CD8-positive, alpha-beta memory T cell (primary cell): ENCODE measurements at regions not wholly inside any gene's neighbourhood (a gene's known extent, or its start where the extent isn't known, plus 50 kb on each side); places are given as distances from the start of the nearest gene placed in this dataset.

ENCODE experiments used
- CTCF ChIA-PET: fragments of 350-600 bp; sonication (Branson Sonifier 250); formaldehyde crosslinking; loops from one replicate; lab custom pipeline; 2021; ENCODE audit warnings: antibody characterized with exemption; lab: Charles Lee
- POLR2A ChIA-PET: fragments of 350-600 bp; sonication (Branson Sonifier 250); formaldehyde crosslinking; loops from one replicate; lab custom pipeline; 2021; ENCODE audit warnings: antibody characterized with exemption; lab: Charles Lee
- DNase-seq, 5 donors: peaks; one replicate each; pipeline versions ENCODE4 v3.0.0 to v3.0.0-alpha.2; 2020 to 2022; ENCODE audit warnings: mixed read lengths in 1 of 5
- H3K27ac ChIP-seq: one replicate; pipeline ENCODE4 v1.7.0; 2013; ENCODE audit warnings: low read depth, mild to moderate bottlenecking, low read length, moderate library complexity
- H3K27me3 ChIP-seq: 2 replicates; pipeline ENCODE4 v1.7.0; 2013; ENCODE audit warnings: low read length, mild to moderate bottlenecking; ENCODE audit not compliant: insufficient read depth, poor library complexity, severe bottlenecking
- H3K36me3 ChIP-seq: 2 replicates; pipeline ENCODE4 v1.7.0; 2013; ENCODE audit warnings: mild to moderate bottlenecking, low read length, moderate library complexity; ENCODE audit not compliant: insufficient read depth
- H3K4me1 ChIP-seq: 2 replicates; pipeline ENCODE4 v1.7.0; 2013; ENCODE audit warnings: mild to moderate bottlenecking, low read length, moderate library complexity; ENCODE audit not compliant: insufficient read depth
- H3K4me3 ChIP-seq: 2 replicates; pipeline ENCODE4 v1.7.0; 2013; ENCODE audit warnings: mild to moderate bottlenecking, low read length
- H3K9me3 ChIP-seq: 2 replicates; pipeline ENCODE4 v1.7.0; 2013; ENCODE audit warnings: mild to moderate bottlenecking, low read length
- H3K27ac Mint-ChIP-seq, 8 donors: one replicate each; pipeline ENCODE4 v1.8.0; 2020 to 2021; ENCODE audit warnings: mixed read lengths in 8 of 8, mild to moderate bottlenecking in 6 of 8, inconsistent platforms in 3 of 8, moderate library complexity in 3 of 8
- H3K27me3 Mint-ChIP-seq, 2 donors: one replicate each; pipeline ENCODE4 v1.8.0; 2020 to 2021; ENCODE audit warnings: mixed read lengths in 2 of 2, mild to moderate bottlenecking in 1 of 2, moderate library complexity in 1 of 2
- H3K36me3 Mint-ChIP-seq, 3 donors: one replicate each; pipeline ENCODE4 v1.8.0; 2020 to 2021; ENCODE audit warnings: mixed read lengths in 3 of 3, inconsistent platforms in 1 of 3, mild to moderate bottlenecking in 1 of 3
- H3K4me1 Mint-ChIP-seq, 3 donors: one replicate each; pipeline ENCODE4 v1.8.0; 2020 to 2021; ENCODE audit warnings: mixed read lengths in 3 of 3, inconsistent platforms in 1 of 3, mild to moderate bottlenecking in 1 of 3
- H3K4me3 Mint-ChIP-seq, 7 donors: one replicate each; pipeline ENCODE4 v1.8.0; 2020 to 2021; ENCODE audit warnings: mixed read lengths in 7 of 7, mild to moderate bottlenecking in 6 of 7, moderate library complexity in 4 of 7, inconsistent platforms in 2 of 7
- H3K9me3 Mint-ChIP-seq, 5 donors: one replicate each; pipeline ENCODE4 v1.8.0; 2020 to 2022; ENCODE audit warnings: mixed read lengths in 5 of 5, mild to moderate bottlenecking in 3 of 5, moderate library complexity in 2 of 5, inconsistent platforms in 1 of 5

GRCh38 chr15:31511707-31512310 lies 185.2 kb downstream of the KLF13 start:
- ChIA-PET POLR2A (no interaction called here), CTCF (no interaction called here)
- H3K4me3 Mint-ChIP-seq, result peak overlapping the region in 5 of 7 donors; percentile 15 to 56 (median 39)
- H3K27ac ChIP-seq, result no peak overlapping the region
- no peaks in the 10 kb centered on the region for H3K27me3 ChIP-seq
- no peaks in the 10 kb centered on the region for H3K9me3 Mint-ChIP-seq
- H3K27ac Mint-ChIP-seq, result peak overlapping the region in 2 of 8 donors; percentile 59 to 62
- no peaks in the 10 kb centered on the region for H3K36me3 Mint-ChIP-seq
- H3K27me3 Mint-ChIP-seq, result peaks cover 6 to 7% of the 10 kb centered on the region in 2 donors
- H3K36me3 ChIP-seq, result no peaks in the 10 kb centered on the region
- H3K9me3 ChIP-seq, result no peaks in the 10 kb centered on the region
- DNase-seq, result peak in 4 of 5 donors; percentile 27 to 67 (median 44)
- peaks cover 15 to 24% (median 19%) of the 10 kb centered on the region in 3 donors for H3K4me1 Mint-ChIP-seq
- no peak overlapping the region for H3K4me3 ChIP-seq
- H3K4me1 ChIP-seq, result peaks cover 11% of the 10 kb centered on the region

GRCh38 chr15:31513178-31513577 lies 186.5 kb downstream of the KLF13 start:
- H3K27me3 Mint-ChIP-seq, result peaks cover 11 to 14% of the 10 kb centered on the region in 2 donors
- POLR2A ChIA-PET, result no interaction called here

GRCh38 chr15:31516440-31516839 lies 189.8 kb downstream of the KLF13 start:
- POLR2A ChIA-PET, result no interaction called here
- no peak overlapping the region for H3K4me3 ChIP-seq
- no peaks in the 10 kb centered on the region for H3K27me3 ChIP-seq
- Mint-ChIP-seq H3K27me3 (peaks cover 16 to 17% of the 10 kb centered on the region in 2 donors), H3K36me3 (no peaks in the 10 kb centered on the region), H3K27ac (no peak overlapping the region), H3K9me3 (no peaks in the 10 kb centered on the region), H3K4me1 (peaks cover 15 to 18% (median 17%) of the 10 kb centered on the region in 3 donors), H3K4me3 (no peak overlapping the region)
- H3K36me3 ChIP-seq, result no peaks in the 10 kb centered on the region
- no peak for DNase-seq
- H3K4me1 ChIP-seq, result peaks cover 11% of the 10 kb centered on the region
- CTCF ChIA-PET, result no interaction called here
- no peaks in the 10 kb centered on the region for H3K9me3 ChIP-seq
- no peak overlapping the region for H3K27ac ChIP-seq

More at GRCh38 chr15:31513178-31513577, 186.5 kb downstream of the KLF13 start:
- DNase-seq, result no peak
- H3K36me3 ChIP-seq, result no peaks in the 10 kb centered on the region
- Mint-ChIP-seq H3K4me3 (peak overlapping the region in 1 of 7 donors; percentile 1), H3K9me3 (no peaks in the 10 kb centered on the region), H3K4me1 (peaks cover 15 to 18% (median 17%) of the 10 kb centered on the region in 3 donors), H3K36me3 (no peaks in the 10 kb centered on the region), H3K27ac (peak overlapping the region in 1 of 8 donors; percentile 78)
- peaks cover 11% of the 10 kb centered on the region for H3K4me1 ChIP-seq
- H3K27me3 ChIP-seq, result no peaks in the 10 kb centered on the region
- CTCF ChIA-PET, result no interaction called here
- no peaks in the 10 kb centered on the region for H3K9me3 ChIP-seq
- no peak overlapping the region for H3K4me3 ChIP-seq
- H3K27ac ChIP-seq, result no peak overlapping the region

- Histone ChIP-seq H3K27ac (no peak overlapping the region), H3K4me3 (no peak overlapping the region), H3K27me3 (no peaks in the 10 kb centered on the region), H3K36me3 (no peaks in the 10 kb centered on the region), H3K4me1 (peaks cover 8% of the 10 kb centered on the region), H3K9me3 (no peaks in the 10 kb centered on the region)
- H3K4me1 Mint-ChIP-seq, result peaks cover 12 to 16% (median 15%) of the 10 kb centered on the region in 3 donors
- no peak overlapping the region for H3K4me3 Mint-ChIP-seq
- DNase-seq, result no peak
- peaks cover 16 to 17% of the 10 kb centered on the region in 2 donors for H3K27me3 Mint-ChIP-seq
- no peaks in the 10 kb centered on the region for H3K9me3 Mint-ChIP-seq
- ChIA-PET CTCF (no interaction called here), POLR2A (no interaction called here)
- no peaks in the 10 kb centered on the region for H3K36me3 Mint-ChIP-seq
- H3K27ac Mint-ChIP-seq, result no peak overlapping the region
Measured at GRCh38 chr15:31516874-31517273, 190.2 kb downstream of the KLF13 start.

- Mint-ChIP-seq H3K4me3 (no peak overlapping the region), H3K4me1 (peaks cover 4 to 7% (median 7%) of the 10 kb centered on the region in 3 donors)
Measured at GRCh38 chr15:31517711-31518110, 191.1 kb downstream of the KLF13 start.

GRCh38 chr15:31522028-31522427 lies 195.4 kb downstream of the KLF13 start:
- Histone ChIP-seq H3K36me3 (no peaks in the 10 kb centered on the region), H3K9me3 (no peaks in the 10 kb centered on the region), H3K4me1 (no peaks in the 10 kb centered on the region), H3K27me3 (no peaks in the 10 kb centered on the region), H3K4me3 (no peak overlapping the region), H3K27ac (no peak overlapping the region)
- ChIA-PET POLR2A (no interaction called here), CTCF (interaction anchor here (1.6 kb wide), 1 partner anchor 393 kb away, joined by 3 read pairs; no protein-coding TSS in a partner anchor)
- no peak for DNase-seq
- no peaks in the 10 kb centered on the region for H3K36me3 Mint-ChIP-seq
- no peak overlapping the region for H3K4me3 Mint-ChIP-seq
- no peak overlapping the region for H3K27ac Mint-ChIP-seq
- H3K27me3 Mint-ChIP-seq, result peaks cover 11 to 13% of the 10 kb centered on the region in 2 donors
- H3K9me3 Mint-ChIP-seq, result no peaks in the 10 kb centered on the region
- no peaks in the 10 kb centered on the region for H3K4me1 Mint-ChIP-seq

More at GRCh38 chr15:31517711-31518110, 191.1 kb downstream of the KLF13 start:
- H3K4me3 ChIP-seq, result no peak overlapping the region
- H3K36me3 ChIP-seq, result no peaks in the 10 kb centered on the region
- H3K27me3 ChIP-seq, result no peaks in the 10 kb centered on the region
- H3K27ac ChIP-seq, result no peak overlapping the region
- no peak overlapping the region for H3K27ac Mint-ChIP-seq
- H3K9me3 ChIP-seq, result no peaks in the 10 kb centered on the region
- H3K27me3 Mint-ChIP-seq, result peaks cover 16 to 17% of the 10 kb centered on the region in 2 donors
- H3K4me1 ChIP-seq, result no peaks in the 10 kb centered on the region
- ChIA-PET CTCF (no interaction called here), POLR2A (no interaction called here)
- DNase-seq, result no peak
- no peaks in the 10 kb centered on the region for H3K36me3 Mint-ChIP-seq
- no peaks in the 10 kb centered on the region for H3K9me3 Mint-ChIP-seq

- Histone ChIP-seq H3K27ac (no peak overlapping the region), H3K36me3 (no peaks in the 10 kb centered on the region), H3K4me3 (no peak overlapping the region), H3K9me3 (no peaks in the 10 kb centered on the region), H3K4me1 (no peaks in the 10 kb centered on the region), H3K27me3 (no peaks in the 10 kb centered on the region)
- Mint-ChIP-seq H3K27ac (no peak overlapping the region), H3K27me3 (peaks cover 12 to 17% of the 10 kb centered on the region in 2 donors), H3K4me1 (no peaks in the 10 kb centered on the region), H3K36me3 (no peaks in the 10 kb centered on the region), H3K9me3 (no peaks in the 10 kb centered on the region), H3K4me3 (no peak overlapping the region)
- CTCF ChIA-PET, result interaction anchor here (1.6 kb wide), 1 partner anchor 394 kb away, joined by 3 read pairs; no protein-coding TSS in a partner anchor
- DNase-seq, result no peak
- POLR2A ChIA-PET, result no interaction called here
Measured at GRCh38 chr15:31523027-31523654, 196.5 kb downstream of the KLF13 start.

- no peaks in the 10 kb centered on the region for H3K36me3 ChIP-seq
- DNase-seq, result no peak
- H3K9me3 Mint-ChIP-seq, result no peaks in the 10 kb centered on the region
- no peaks in the 10 kb centered on the region for H3K9me3 ChIP-seq
- no peaks in the 10 kb centered on the region for H3K4me1 Mint-ChIP-seq
- no peak overlapping the region for H3K27ac Mint-ChIP-seq
- no peak overlapping the region for H3K4me3 Mint-ChIP-seq
- no peak overlapping the region for H3K27ac ChIP-seq
- H3K36me3 Mint-ChIP-seq, result no peaks in the 10 kb centered on the region
- no peaks in the 10 kb centered on the region for H3K27me3 ChIP-seq
- POLR2A ChIA-PET, result no interaction called here
- H3K4me1 ChIP-seq, result no peaks in the 10 kb centered on the region
- CTCF ChIA-PET, result no interaction called here
- peaks cover 13 to 18% of the 10 kb centered on the region in 2 donors for H3K27me3 Mint-ChIP-seq
- no peak overlapping the region for H3K4me3 ChIP-seq
Measured at GRCh38 chr15:31523655-31524049, 197.0 kb downstream of the KLF13 start.
